NCI-H146 (cell line): ENCODE measurements at regions not wholly inside any gene's neighbourhood (a gene's known extent, or its start where the extent isn't known, plus 50 kb on each side); places are given as distances from the start of the nearest gene placed in this dataset.

ENCODE experiments used
- DNase-seq: peaks from one replicate; lab custom pipeline; 2025; lab: John Stamatoyannopoulos, UW

DNA sequence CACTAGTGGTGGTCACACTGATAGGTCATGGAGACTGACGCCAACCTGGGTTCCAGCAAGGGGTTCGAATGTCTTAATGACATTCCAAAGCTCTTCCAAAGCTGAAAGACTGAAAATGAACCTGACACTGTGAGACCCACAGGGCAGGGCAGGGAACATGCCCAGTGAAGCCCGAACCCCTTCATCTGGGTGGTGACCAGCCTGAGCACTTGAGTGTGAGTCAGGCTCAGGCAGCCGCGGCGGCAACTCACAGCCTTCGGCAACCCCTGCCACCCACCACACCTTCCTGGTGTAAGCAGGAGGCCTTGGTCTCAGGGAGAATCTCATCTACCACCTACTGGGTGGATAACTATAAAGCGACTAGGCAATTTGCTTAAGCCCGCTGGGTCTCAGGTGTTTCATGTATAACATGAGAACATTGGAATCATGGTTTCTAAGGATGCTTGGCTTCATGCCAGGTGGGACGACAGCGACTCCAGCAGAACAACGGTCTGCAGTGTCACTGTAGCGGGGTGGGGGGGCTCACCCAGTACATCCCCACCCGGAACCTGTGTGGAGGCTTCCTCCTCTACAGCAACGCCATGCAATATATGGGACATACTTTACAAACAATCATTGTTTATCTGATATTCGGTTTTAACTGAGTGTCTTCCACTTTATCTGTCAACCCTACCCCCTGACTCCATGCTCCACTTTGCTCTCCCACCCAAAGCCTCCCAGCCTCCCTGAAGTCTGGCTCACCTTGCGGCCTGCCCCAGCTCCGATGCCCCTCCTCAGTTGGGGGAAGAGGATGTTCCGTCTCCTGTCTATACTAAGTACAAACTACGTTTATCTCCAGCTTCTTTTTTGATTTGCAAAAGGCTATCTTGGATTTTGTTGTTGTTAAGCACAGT is 125.0 kb upstream of the MEF2A start:
- DNase-seq, result peak; percentile 81

GRCh38 chr15:99441444-99441800 is 124.4 kb upstream of the MEF2A start:
- DNase-seq, result no peak

GRCh38 chr15:99441871-99442251 is 123.9 kb upstream of the MEF2A start:
- DNase-seq, result no peak

DNA sequence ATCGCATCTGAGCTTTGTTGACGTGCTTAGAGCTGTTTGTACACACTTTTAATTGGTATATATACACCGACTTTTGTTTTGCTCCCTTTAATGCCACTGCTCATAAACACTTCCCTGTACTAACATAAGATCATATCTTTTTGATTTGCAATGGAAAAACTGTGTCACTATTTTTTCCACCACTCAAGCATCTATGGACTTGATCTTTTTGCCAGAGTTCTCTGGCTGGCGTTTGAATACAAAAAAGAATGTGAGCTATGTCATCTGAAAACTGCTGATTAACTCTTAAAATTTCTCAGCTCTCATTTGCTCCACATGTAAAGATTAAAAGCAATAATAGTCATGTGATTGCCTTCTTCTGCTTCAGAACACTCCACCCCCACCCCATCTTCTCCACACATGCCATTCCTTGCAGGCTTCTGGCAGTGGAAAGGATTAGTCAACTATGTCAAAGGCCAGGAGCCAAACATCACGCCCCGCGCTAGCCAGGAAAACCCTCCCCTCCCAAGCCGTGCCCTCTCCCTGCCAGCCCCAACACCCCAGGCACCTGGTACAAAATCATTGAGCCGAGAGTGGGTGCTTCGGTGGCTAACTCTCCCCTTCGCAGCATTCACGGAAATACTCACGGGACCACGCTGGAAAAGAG is 123.4 kb upstream of the MEF2A start:
- DNase-seq, result no peak

DNA sequence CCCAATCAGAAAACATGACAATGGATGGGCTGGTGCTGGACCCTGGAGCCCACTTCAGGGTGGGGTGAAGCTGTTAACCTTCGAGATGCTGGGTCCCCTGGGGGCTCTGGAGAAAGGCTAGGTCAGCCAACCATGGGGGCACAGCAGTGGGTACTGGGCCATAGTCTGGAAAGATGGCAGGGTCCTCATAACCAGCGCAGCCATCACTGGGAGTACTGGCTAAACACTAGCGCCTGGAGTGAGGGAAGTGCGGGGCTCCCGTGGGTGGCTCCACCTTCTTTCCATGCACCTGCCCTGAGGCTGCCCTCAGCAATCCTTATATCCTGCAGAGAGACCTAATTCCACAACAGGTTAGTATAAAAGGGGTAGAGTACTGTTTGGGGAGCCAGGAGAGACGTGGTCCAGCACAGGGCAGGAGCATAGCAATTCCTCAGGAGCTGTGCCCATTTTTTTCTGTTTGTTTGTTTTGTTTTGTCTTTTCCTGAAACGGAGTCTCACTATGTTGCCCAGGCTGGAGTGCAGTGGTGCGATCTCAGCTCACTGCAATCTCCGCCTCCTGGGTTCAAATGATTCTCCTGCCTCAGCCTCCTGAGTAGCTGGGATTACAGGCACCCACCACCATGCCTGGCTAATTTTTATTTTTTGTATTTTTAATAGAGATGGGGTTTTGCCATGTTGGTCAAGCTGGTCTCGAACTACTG is 122.6 kb upstream of the MEF2A start:
- no peak for DNase-seq

- DNase-seq, result no peak
Observed at GRCh38 chr15:99443768-99444446, 121.9 kb upstream of the MEF2A start.

- DNase-seq, result no peak
Observed at GRCh38 chr15:99445272-99445850, 120.4 kb upstream of the MEF2A start.

- DNase-seq, result peak; percentile 87
Observed at GRCh38 chr15:99446565-99447496, 119.0 kb upstream of the MEF2A start.

DNA sequence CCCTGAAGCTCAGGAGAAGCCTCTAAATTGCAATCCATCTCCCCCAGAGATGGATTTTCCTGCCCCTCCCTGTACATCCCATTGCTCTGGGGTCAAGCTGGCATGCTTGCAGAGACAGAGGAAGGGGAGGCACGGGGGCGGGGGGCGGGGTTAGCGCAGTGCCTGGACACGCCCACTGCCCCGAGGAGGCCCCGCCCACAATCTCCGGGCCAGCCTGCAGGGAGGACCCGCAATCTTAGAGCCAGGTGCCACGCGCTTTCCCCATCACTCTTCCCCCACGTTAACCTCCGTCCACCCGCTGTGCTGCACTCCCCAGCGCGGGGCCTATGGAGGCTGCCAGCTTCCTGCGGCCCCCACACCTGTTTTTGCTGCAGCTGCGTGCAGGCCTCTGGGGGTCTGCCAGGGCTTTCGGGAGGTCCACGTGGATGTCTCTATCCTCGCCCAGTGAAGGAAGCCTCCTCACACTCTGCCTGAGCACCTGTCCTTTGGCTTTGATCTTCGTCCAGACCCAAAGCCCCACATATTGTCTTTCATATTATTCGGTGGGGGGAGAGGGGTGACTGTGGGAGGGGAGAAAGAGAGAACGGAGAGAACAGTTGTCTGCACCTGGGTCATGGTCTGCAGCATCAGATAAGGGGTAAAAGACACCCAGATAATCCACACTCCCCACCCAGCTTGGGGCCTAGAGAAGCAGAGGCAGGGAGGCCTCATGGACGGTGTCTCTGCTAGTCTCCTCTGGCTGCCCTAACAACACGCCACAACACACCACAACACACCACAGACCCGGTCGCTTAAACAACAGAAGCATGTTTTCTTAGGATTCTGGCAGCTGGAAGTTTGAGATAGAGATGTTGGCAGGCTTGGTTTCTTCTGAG is 118.0 kb upstream of the MEF2A start:
- DNase-seq, result peak; percentile 67

DNA sequence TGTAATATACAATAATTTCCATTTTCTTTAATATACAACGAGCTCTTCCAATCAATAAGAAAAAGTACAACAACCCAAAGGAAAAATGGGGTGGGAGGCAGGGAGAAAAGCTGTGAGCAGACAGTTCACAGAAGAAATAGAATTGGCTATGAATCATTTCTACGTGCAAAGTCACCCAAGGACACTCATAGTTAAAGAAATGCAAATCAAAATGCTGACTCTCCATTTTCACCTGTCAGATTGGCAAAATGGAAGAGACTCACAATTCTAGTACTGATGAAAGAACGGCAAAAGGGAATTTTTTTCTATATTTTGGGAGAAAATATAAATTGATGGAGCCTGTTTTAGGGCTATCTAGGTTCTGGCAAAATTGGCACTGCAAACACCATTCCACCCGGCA is 116.3 kb upstream of the MEF2A start:
- no peak for DNase-seq

DNA sequence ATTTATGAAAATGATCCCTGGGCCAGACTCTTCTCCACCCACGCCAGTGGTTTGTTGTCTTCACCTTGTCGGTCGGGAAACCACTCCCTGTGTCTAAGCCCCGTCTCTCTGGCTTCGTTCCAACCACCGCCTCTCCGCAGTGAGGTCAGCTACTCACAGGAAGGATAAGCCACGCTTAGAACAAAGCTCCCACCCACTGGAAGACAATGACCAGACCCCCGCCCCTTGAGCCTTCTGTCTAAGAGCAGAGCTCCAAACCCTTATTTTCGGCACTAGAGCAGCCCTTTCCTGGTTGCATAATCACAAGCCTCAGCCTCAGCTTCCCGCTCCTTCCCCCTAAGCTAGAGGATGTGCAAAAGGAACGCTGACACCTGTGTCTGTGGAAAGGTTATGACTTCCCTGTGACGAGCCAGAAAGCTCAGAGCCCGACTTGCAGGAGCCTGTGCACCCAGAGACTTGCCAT is 114.9 kb upstream of the MEF2A start:
- DNase-seq, result peak; percentile 65

DNA sequence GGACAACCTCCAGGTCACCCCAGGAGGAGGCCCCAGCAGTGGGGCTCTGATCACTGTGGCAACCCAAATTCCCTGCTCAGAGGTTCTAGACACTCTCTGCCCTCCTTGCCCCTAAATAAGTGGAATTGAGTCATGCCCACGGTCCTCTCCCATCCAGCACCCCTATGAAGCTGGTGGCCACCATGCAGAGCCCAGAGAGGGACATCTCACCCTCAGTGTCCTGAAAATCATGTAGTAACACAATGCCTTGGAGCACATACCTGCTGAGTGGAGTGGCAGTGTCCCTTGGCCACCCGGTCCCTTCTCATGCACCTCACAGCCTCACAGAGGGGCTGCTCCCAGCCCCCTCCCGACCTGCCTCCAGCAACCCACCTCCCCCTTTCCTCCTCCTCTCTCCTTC is 114.3 kb upstream of the MEF2A start:
- no peak for DNase-seq

DNA sequence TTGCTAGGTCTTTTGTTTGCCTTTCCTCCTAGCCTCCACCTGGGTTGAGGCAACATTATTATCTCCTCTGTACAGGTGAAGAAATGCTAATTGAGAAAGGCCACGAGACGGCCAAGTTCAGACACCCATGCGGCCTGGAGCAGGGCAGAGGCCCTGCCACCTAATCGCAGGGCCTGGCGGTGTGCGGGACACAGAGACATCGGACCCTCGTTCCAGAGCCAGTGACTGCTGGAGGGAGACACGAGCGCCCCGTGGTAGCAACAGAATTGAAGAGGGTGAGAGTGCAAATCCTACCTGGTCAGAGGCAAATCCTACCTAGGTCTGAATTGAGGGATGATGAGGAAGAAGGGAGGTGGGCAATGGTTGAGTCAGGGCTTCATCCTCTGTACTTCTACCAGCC is 113.8 kb upstream of the MEF2A start:
- DNase-seq, result no peak

- DNase-seq, result no peak
Observed at GRCh38 chr15:99452728-99453636, 112.8 kb upstream of the MEF2A start.

DNA sequence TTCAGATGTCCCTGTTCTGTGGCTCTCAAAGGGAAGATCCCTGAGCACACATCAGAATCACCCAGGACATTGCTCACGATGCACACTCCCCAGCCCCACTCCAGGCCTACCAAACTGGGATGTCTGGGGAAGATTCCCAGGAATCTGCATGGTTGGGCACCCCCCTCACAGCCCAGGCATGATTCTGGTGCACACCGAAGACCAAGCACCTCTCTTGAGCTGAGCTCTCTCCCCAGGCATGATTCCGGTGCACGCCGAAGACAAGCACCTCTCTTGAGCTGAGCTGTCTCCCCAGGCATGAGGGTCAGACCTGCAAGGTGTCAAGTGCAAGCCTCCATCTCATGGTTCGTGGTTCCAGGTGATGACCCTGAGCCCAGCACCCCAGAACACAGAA is 112.2 kb upstream of the MEF2A start:
- no peak for DNase-seq

DNA sequence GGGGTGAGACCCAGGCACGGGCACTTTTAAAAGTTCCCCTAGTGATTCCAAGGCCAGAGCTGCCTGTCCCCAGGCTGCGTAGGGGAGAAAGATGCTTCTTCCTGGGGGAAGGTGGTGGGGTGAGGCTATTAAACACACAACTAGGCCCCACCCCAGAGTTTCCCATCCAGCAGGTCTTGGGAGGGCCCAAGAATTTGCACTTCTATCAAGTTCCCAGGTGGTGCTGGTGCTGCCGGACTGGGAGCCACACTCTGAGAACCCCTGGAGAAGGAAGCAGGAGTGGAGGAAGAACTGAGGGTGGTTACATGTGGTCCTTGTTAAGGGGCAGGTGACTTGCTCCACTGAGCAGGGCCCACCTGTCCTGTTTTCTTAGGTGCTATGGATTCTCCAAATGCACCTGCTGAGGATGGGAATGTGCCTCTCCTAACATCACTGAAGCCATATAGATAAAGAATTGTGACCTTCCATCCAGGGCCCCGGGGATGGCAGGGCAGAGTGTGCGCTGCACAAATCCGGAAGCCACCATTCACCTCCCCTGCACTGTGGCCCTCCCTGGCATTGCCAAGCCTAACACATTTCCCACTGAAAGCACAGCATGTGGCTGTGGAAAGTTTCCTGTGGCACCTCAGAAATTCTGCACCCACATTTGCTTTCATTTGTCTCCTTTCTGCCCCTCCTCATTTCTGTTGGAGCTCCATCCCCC is 111.5 kb upstream of the MEF2A start:
- no peak for DNase-seq

- no peak for DNase-seq
Observed at GRCh38 chr15:99454941-99455788, 110.6 kb upstream of the MEF2A start.
